Breast epithelium (tissue), 3 donors: ENCODE measurements at regions not wholly inside any gene's neighbourhood (a gene's known extent, or its start where the extent isn't known, plus 50 kb on each side); places are given as distances from the start of the nearest gene placed in this dataset.

Experiments used
- POLR2A ChIP-seq: fragments of 450-650 bp; IDR thresholded peaks from one replicate; pipeline ENCODE4 v1.6.1; 2016; ENCODE audit warnings: antibody characterized with exemption, mild to moderate bottlenecking, moderate library complexity
- TF ChIP-seq, protein P1 (sequence below), 3 donors: fragments of 450-650 bp; IDR thresholded peaks; one replicate each; pipeline ENCODE4 v1.5.1; 2016 to 2017; ENCODE audit warnings: antibody characterized with exemption in 3 of 3, mild to moderate bottlenecking in 3 of 3, moderate library complexity in 3 of 3

DNA sequence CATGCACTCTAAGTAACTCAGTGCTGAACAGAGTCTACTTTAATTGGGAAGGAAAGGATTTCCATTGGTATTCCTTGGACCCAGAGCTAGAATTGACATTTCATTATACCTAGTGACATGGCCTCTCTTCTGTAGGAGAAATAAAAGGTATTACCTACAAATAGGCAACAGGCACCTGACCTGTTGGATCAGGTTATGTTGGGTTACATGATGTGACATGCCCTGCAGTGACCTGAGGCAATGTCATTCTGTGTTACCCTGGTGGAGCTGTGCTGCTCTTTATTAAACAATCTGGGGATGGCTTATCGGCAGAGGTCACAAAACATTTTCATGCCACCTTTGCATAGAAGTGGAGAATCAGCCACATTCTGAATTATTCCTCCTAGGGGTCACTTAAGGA is 427.7 kb downstream of the MDFIC start:
- TF ChIP-seq, protein P1, sequence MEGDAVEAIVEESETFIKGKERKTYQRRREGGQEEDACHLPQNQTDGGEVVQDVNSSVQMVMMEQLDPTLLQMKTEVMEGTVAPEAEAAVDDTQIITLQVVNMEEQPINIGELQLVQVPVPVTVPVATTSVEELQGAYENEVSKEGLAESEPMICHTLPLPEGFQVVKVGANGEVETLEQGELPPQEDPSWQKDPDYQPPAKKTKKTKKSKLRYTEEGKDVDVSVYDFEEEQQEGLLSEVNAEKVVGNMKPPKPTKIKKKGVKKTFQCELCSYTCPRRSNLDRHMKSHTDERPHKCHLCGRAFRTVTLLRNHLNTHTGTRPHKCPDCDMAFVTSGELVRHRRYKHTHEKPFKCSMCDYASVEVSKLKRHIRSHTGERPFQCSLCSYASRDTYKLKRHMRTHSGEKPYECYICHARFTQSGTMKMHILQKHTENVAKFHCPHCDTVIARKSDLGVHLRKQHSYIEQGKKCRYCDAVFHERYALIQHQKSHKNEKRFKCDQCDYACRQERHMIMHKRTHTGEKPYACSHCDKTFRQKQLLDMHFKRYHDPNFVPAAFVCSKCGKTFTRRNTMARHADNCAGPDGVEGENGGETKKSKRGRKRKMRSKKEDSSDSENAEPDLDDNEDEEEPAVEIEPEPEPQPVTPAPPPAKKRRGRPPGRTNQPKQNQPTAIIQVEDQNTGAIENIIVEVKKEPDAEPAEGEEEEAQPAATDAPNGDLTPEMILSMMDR (IDR thresholded peaks at IDR 0.05) = no peak
- no peak for TF ChIP-seq POLR2A
